Tibial nerve (tissue), 4 donors: ENCODE measurements at regions not wholly inside any gene's neighbourhood (a gene's known extent, or its start where the extent isn't known, plus 50 kb on each side); places are given as distances from the start of the nearest gene placed in this dataset.

Experiments used
- DNase-seq, 2 donors: peaks; one replicate each; pipeline ENCODE4 v3.0.0-alpha.2; 2019; ENCODE audit warnings: low spot score in 2 of 2
- H3K27ac ChIP-seq, 4 donors: fragments of 200-600 bp; sonication (generic) in 3 of 4; one replicate each; pipeline ENCODE4 v1.5.1; 2017 to 2019; ENCODE audit warnings: mild to moderate bottlenecking in 1 of 4
- H3K27me3 ChIP-seq, 2 donors: fragments of 200-600 bp; sonication (generic) in 1 of 2; one replicate each; pipeline versions ENCODE4 v1.5.1 to v1.6.0; 2017 to 2019
- H3K36me3 ChIP-seq, 3 donors: fragments of 200-600 bp; sonication (generic); one replicate each; pipeline ENCODE4 v1.5.1; 2018 to 2019
- H3K4me1 ChIP-seq, 4 donors: fragments of 200-600 bp; sonication (generic) in 3 of 4; one replicate each; pipeline ENCODE4 v1.5.1; 2017 to 2019
- H3K4me3 ChIP-seq, 4 donors: fragments of 200-600 bp; sonication (generic) in 3 of 4; one replicate each; pipeline ENCODE4 v1.5.1; 2017 to 2019; ENCODE audit warnings: mild to moderate bottlenecking in 1 of 4, moderate library complexity in 1 of 4
- H3K9me3 ChIP-seq, 4 donors: fragments of 200-600 bp; sonication (generic) in 3 of 4; one replicate each; pipeline ENCODE4 v1.5.1; 2017 to 2019
- EP300 ChIP-seq, 2 donors: sonication (generic); formaldehyde crosslinking; IDR thresholded peaks; one replicate each; pipeline ENCODE4 v1.6.1; 2017; ENCODE audit warnings: antibody characterized with exemption in 2 of 2, mild to moderate bottlenecking in 1 of 2
- POLR2A ChIP-seq, 2 donors: fragments of 450-650 bp; IDR thresholded peaks; one replicate each; pipeline ENCODE4 v1.6.1; 2017; ENCODE audit warnings: antibody characterized with exemption in 2 of 2, mild to moderate bottlenecking in 2 of 2, moderate library complexity in 2 of 2
- whole genome bisulfite sequencing, 2 donors: methylation state at CpG; one replicate each; pipeline ENCODE4 v1.1.5; 2018; 5-methylcytosine and 5-hydroxymethylcytosine counted together
- TF ChIP-seq, protein P1 (sequence below), 5 experiments: fragments of 200-600 bp in 3 of 5; fragments of 450-650 bp in 2 of 5; sonication (generic) in 3 of 5; IDR thresholded peaks; one replicate each; pipeline ENCODE4 v1.5.1; 2016 to 2019; ENCODE audit warnings: antibody characterized with exemption in 5 of 5, mild to moderate bottlenecking in 3 of 5, moderate library complexity in 2 of 5

DNA sequence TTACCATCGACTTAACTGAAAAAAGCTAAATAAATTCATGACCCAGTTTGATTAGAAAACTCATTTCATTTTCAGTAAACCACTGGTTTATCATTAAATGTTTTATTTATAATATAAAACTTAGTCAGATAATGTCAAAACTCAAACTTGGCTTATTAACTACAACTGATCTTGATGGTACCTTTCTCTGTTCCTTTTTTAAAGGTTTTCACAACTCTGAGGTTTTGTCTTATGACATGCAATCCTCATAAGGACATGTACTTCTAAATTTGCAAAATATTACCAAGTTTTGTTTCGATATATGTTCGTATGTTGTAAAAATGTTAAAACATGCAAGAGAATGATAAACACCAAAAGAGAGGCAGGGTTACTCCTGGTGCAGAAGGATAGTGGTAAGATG, 82.5 kb upstream of the PDE10A start:
- H3K4me3 ChIP-seq, result no peak overlapping the region
- 92 to 94% methylated on average over 3 of the region's 3 CpGs for WGBS, 2 donors
- TF ChIP-seq, protein P1, sequence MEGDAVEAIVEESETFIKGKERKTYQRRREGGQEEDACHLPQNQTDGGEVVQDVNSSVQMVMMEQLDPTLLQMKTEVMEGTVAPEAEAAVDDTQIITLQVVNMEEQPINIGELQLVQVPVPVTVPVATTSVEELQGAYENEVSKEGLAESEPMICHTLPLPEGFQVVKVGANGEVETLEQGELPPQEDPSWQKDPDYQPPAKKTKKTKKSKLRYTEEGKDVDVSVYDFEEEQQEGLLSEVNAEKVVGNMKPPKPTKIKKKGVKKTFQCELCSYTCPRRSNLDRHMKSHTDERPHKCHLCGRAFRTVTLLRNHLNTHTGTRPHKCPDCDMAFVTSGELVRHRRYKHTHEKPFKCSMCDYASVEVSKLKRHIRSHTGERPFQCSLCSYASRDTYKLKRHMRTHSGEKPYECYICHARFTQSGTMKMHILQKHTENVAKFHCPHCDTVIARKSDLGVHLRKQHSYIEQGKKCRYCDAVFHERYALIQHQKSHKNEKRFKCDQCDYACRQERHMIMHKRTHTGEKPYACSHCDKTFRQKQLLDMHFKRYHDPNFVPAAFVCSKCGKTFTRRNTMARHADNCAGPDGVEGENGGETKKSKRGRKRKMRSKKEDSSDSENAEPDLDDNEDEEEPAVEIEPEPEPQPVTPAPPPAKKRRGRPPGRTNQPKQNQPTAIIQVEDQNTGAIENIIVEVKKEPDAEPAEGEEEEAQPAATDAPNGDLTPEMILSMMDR (IDR thresholded peaks at IDR 0.05), result no peak
- no peaks in the 10 kb centered on the region for H3K4me1 ChIP-seq
- H3K9me3 ChIP-seq, result no peaks in the 10 kb centered on the region
- no peak for DNase-seq
- H3K36me3 ChIP-seq, result no peaks in the 10 kb centered on the region
- no peaks in the 10 kb centered on the region for H3K27me3 ChIP-seq
- H3K27ac ChIP-seq, result no peak overlapping the region

DNA sequence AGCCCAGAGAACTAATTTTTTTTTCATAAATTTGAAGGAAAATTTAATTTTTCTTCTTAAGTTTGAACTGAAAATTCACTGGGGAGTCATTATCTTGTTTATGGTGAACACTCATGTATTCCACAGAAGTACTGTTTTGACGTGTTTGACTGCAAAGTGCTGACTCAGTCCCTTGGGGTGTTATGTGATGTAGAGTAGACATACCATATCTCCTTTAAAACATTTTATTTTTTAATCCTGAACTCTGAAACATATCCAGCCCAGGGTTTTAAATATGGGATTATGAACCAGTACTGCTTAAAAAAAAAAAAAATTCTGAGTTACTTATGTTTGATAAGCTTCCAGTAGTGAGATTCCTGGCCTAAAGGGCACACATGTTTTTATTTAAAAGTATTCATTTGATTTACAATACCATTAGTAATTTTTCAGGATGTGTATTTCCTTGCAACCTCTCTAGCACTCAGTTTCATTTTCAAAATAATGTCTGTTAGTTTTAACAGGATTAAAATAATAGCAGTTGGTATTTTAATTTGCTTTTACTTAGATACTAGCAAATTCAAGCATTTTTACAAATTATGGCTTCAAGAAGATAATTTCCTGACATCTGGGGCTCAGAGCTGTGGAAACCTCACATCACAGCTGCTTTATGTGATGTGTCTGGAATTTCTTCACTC, 81.7 kb upstream of the PDE10A start:
- TF ChIP-seq EP300 (IDR thresholded peaks at IDR 0.05) (no peak), POLR2A (IDR thresholded peaks at IDR 0.05) (no peak)
- TF ChIP-seq, protein P1 (IDR thresholded peaks at IDR 0.05), result no peak
- Histone ChIP-seq H3K4me3 (no peak overlapping the region), H3K27ac (peak overlapping the region in 2 of 4 donors; percentile 5 to 6), H3K36me3 (no peaks in the 10 kb centered on the region), H3K9me3 (no peaks in the 10 kb centered on the region), H3K27me3 (no peaks in the 10 kb centered on the region), H3K4me1 (no peaks in the 10 kb centered on the region)
- 39 to 40% methylated on average over 1 of the region's 1 CpG for WGBS, 2 donors
- no peak for DNase-seq

DNA sequence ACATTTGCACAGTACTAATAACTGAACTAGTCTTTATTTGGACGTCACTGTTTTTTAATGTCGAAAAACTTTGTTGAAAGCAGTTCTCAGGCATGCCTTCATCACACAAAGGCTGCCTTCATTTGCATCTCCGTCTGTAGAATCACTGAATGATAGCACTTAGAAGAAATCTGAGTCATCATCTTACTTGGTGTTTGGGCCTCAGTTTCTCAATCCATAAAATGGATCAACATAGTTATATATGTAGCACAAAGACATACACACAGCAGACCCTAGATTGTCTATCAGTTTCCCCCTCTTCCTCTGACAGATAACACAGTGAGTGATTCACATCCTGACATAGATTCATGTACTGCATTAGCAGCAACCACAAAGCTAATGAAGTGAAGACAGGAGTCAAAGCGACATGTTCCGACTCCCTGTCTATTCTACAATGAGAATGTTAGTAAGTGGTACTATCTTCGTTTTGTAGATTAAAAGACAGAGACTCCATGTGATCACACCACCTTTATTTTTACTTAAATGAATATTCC, 80.4 kb upstream of the PDE10A start:
- DNase-seq, result no peak
- Histone ChIP-seq H3K4me3 (no peak overlapping the region), H3K27ac (no peak overlapping the region), H3K4me1 (no peaks in the 10 kb centered on the region), H3K27me3 (no peaks in the 10 kb centered on the region), H3K36me3 (no peaks in the 10 kb centered on the region), H3K9me3 (peaks cover 0 to 4% (median 0%) of the 10 kb centered on the region in 4 donors)
- 78 to 79% methylated on average over 6 of the region's 6 CpGs for WGBS, 2 donors
- TF ChIP-seq, protein P1 (IDR thresholded peaks at IDR 0.05), result no peak
- TF ChIP-seq POLR2A (IDR thresholded peaks at IDR 0.05) (no peak), EP300 (IDR thresholded peaks at IDR 0.05) (no peak)

DNA sequence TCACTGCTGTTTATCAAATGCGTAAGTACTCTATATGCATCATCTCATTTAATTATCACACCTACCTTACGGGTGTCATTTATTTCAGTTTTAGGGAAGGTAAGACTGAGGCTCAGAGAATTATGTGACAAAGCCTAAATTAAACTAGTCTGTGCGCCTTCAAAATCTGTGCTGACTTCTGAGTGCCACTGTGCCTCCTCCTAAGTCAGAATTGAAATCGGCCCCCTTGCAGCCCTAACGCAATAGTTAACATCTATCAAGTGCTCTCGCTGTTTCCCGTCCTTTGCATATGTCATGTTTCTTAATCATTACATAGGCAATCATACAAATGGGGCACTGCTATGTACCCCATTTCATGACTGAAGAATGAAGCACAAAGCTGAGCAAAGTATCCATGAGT, 79.0 kb upstream of the PDE10A start:
- no peak for DNase-seq
- TF ChIP-seq, protein P1 (IDR thresholded peaks at IDR 0.05), result no peak
- TF ChIP-seq POLR2A (IDR thresholded peaks at IDR 0.05) (no peak), EP300 (IDR thresholded peaks at IDR 0.05) (no peak)
- H3K27ac ChIP-seq, result no peak overlapping the region
- H3K27me3 ChIP-seq, result no peaks in the 10 kb centered on the region
- H3K4me1 ChIP-seq, result no peaks in the 10 kb centered on the region
- no peaks in the 10 kb centered on the region for H3K36me3 ChIP-seq
- no peak overlapping the region for H3K4me3 ChIP-seq
- 89 to 92% methylated on average over 7 of the region's 7 CpGs for WGBS, 2 donors
- H3K9me3 ChIP-seq, result peaks cover 0 to 8% (median 3%) of the 10 kb centered on the region in 4 donors

DNA sequence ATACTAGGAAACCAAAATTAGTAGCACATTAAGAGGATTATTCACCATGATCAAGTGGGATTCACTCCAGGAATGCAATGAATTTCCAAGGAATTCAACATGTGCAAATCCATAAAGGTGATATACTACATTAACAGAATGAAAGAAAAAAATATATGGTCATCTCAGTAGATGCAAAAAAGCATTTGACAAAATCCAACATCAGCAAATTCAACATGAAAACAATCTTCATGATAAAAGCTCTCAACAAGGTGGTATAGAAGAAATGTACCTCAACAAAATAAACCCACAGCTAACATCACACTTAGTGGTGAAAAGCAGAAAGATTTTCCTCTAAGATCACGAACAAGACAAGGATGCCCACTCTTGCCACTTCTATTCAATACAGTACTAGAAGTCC, 74.4 kb upstream of the PDE10A start:
- Histone ChIP-seq H3K27ac (no peak overlapping the region), H3K4me1 (no peaks in the 10 kb centered on the region), H3K4me3 (no peak overlapping the region), H3K9me3 (peaks cover 0 to 8% (median 3%) of the 10 kb centered on the region in 4 donors), H3K36me3 (no peaks in the 10 kb centered on the region), H3K27me3 (no peaks in the 10 kb centered on the region)
- WGBS, 2 donors, result 85 to 87% methylated on average over 1 of the region's 1 CpG
- TF ChIP-seq POLR2A (IDR thresholded peaks at IDR 0.05) (no peak), EP300 (IDR thresholded peaks at IDR 0.05) (no peak)
- TF ChIP-seq, protein P1 (IDR thresholded peaks at IDR 0.05), result no peak
- DNase-seq, result no peak
